Fibroblast of lung (primary cell): ENCODE measurements at regions not wholly inside any gene's neighbourhood (a gene's known extent, or its start where the extent isn't known, plus 50 kb on each side); places are given as distances from the start of the nearest gene placed in this dataset.

ENCODE experiments used
- CTCF ChIP-seq, 2 donors: IDR thresholded peaks in 1 of 2; conservative IDR thresholded peaks in 1 of 2; 1 replicate in 1 of 2; 2 replicates in 1 of 2; pipeline ENCODE4 v1.5.1; 2011 to 2012; ENCODE audit warnings: low read length in 2 of 2, control low read depth in 1 of 2, inconsistent platforms in 1 of 2, low read depth in 1 of 2, mild to moderate bottlenecking in 1 of 2
- EZH2 ChIP-seq: IDR thresholded peaks from 2 replicates; pipeline ENCODE4 v1.5.1; 2012; ENCODE audit warnings: low read length, control low read depth, mild to moderate bottlenecking; ENCODE audit errors: missing control alignments

GRCh38 chr1:170804419-170804818 lies 130.9 kb upstream of the MROH9 start:
- TF ChIP-seq EZH2 (no peak), CTCF (conservative IDR thresholded peaks at IDR 0.05 in 1 of 2, IDR thresholded peaks at IDR 0.05 in 1 of 2; ENCODE audit: low read depth in 1 of 2, low read length in 2 of 2) (no peak)
